Hepatocyte (in vitro differentiated cells): ENCODE measurements at regions not wholly inside any gene's neighbourhood (a gene's known extent, or its start where the extent isn't known, plus 50 kb on each side); places are given as distances from the start of the nearest gene placed in this dataset.

Experiments
- DNase-seq: peaks from one replicate; pipeline ENCODE4 v3.0.0-alpha.2; 2016; ENCODE audit warnings: low spot score
- H2AFZ ChIP-seq: fragments of 200-600 bp; sonication (generic); 2 replicates; pipeline ENCODE4 v1.6.0; 2016; ENCODE audit warnings: antibody characterized with exemption, mild to moderate bottlenecking
- H3K27ac ChIP-seq: fragments of 200-600 bp; sonication (generic); 2 replicates; pipeline ENCODE4 v1.5.1; 2016; ENCODE audit warnings: mild to moderate bottlenecking
- H3K27me3 ChIP-seq: fragments of 200-600 bp; sonication (generic); 2 replicates; pipeline ENCODE4 v1.6.1; 2016
- H3K36me3 ChIP-seq: fragments of 200-600 bp; sonication (generic); replicated peaks from 2 replicates; pipeline ENCODE4 v1.5.1; 2016; ENCODE audit warnings: low read depth; ENCODE audit not compliant: insufficient read depth
- H3K4me1 ChIP-seq: fragments of 200-600 bp; sonication (generic); 2 replicates; pipeline ENCODE4 v1.5.1; 2016; ENCODE audit warnings: mild to moderate bottlenecking, moderate library complexity; ENCODE audit not compliant: insufficient read depth
- H3K4me2 ChIP-seq: fragments of 200-600 bp; sonication (generic); 2 replicates; pipeline ENCODE4 v1.6.0; 2016
- H3K4me3 ChIP-seq: fragments of 200-600 bp; sonication (generic); 2 replicates; pipeline ENCODE4 v1.5.1; 2016; ENCODE audit warnings: mild to moderate bottlenecking
- H3K79me2 ChIP-seq: fragments of 200-600 bp; sonication (generic); 2 replicates; pipeline ENCODE4 v1.6.0; 2017; ENCODE audit warnings: mild to moderate bottlenecking
- H3K9me2 ChIP-seq: fragments of 200-600 bp; sonication (generic); replicated peaks from 2 replicates; pipeline ENCODE4 v1.6.0; 2017; ENCODE audit warnings: mild to moderate bottlenecking; ENCODE audit not compliant: insufficient read depth
- H3K9me3 ChIP-seq: fragments of 200-600 bp; sonication (generic); 2 replicates; pipeline ENCODE4 v1.5.1; 2016; ENCODE audit warnings: low read depth, mild to moderate bottlenecking
- H4K20me1 ChIP-seq: fragments of 200-600 bp; sonication (generic); 2 replicates; pipeline ENCODE4 v1.6.0; 2016; ENCODE audit warnings: mild to moderate bottlenecking; ENCODE audit not compliant: insufficient read depth, poor library complexity, severe bottlenecking
- CTCF ChIP-seq: fragments of 200-600 bp; sonication (generic); IDR thresholded peaks from 2 replicates; pipeline ENCODE4 v1.5.1; 2016; ENCODE audit warnings: antibody characterized with exemption, mild to moderate bottlenecking; ENCODE audit not compliant: poor library complexity
- EZH2 ChIP-seq: fragments of 200-600 bp; sonication (generic); IDR thresholded peaks from 2 replicates; pipeline ENCODE4 v1.6.1; 2016; ENCODE audit warnings: antibody characterized with exemption, mild to moderate bottlenecking, borderline replicate concordance
- EZH2phosphoT487 ChIP-seq: fragments of 200-600 bp; sonication (generic); IDR thresholded peaks from one replicate; pipeline ENCODE4 v1.6.1; 2018; ENCODE audit warnings: antibody characterized with exemption, mild to moderate bottlenecking, low read depth, moderate library complexity; ENCODE audit not compliant: unreplicated experiment, severe bottlenecking
- WGBS: methylation state at CpG from one replicate; pipeline ENCODE4 v1.1.6; 2016; ENCODE audit warnings: low lambda C conversion rate; ENCODE audit errors: missing lambda C conversion rate; 5-methylcytosine and 5-hydroxymethylcytosine counted together

GRCh38 chr12:68445824-68446223, 113.7 kb upstream of the MDM1 start:
- no peaks in the 10 kb centered on the region for H4K20me1 ChIP-seq
- H3K36me3 ChIP-seq, result no peaks in the 10 kb centered on the region
- H3K4me2 ChIP-seq, result no peak overlapping the region
- no peaks in the 10 kb centered on the region for H3K9me3 ChIP-seq
- WGBS, result 13% methylated on average over 1 of the region's 1 CpG
- H3K79me2 ChIP-seq, result no peaks in the 10 kb centered on the region
- peak overlapping the region; percentile 22 for H3K27ac ChIP-seq
- no peaks in the 10 kb centered on the region for H3K9me2 ChIP-seq
- no peak for DNase-seq
- no peaks in the 10 kb centered on the region for H3K27me3 ChIP-seq
- no peak for TF ChIP-seq CTCF
- TF ChIP-seq EZH2phosphoT487, result no peak
- no peak for TF ChIP-seq EZH2
- no peak overlapping the region for H3K4me3 ChIP-seq
- no peak overlapping the region for H2AFZ ChIP-seq
- H3K4me1 ChIP-seq, result peaks cover 17% of the 10 kb centered on the region

- Histone ChIP-seq H3K79me2 (no peaks in the 10 kb centered on the region), H4K20me1 (no peaks in the 10 kb centered on the region), H3K4me2 (peak overlapping the region; percentile 23), H3K9me3 (no peaks in the 10 kb centered on the region), H3K27ac (peak overlapping the region; percentile 22), H3K4me1 (peaks cover 17% of the 10 kb centered on the region), H3K36me3 (no peaks in the 10 kb centered on the region), H3K9me2 (no peaks in the 10 kb centered on the region), H3K27me3 (no peaks in the 10 kb centered on the region), H2AFZ (no peak overlapping the region), H3K4me3 (no peak overlapping the region)
- no peak for TF ChIP-seq EZH2
- no peak for TF ChIP-seq CTCF
- no peak for TF ChIP-seq EZH2phosphoT487
- no peak for DNase-seq
- WGBS, result 71% methylated on average over 1 of the region's 1 CpG
Observed at GRCh38 chr12:68446384-68446783, 114.2 kb upstream of the MDM1 start.

- no peaks in the 10 kb centered on the region for H4K20me1 ChIP-seq
- no peaks in the 10 kb centered on the region for H3K27me3 ChIP-seq
- H3K9me3 ChIP-seq, result no peaks in the 10 kb centered on the region
- peak overlapping the region; percentile 3 for H2AFZ ChIP-seq
- H3K4me2 ChIP-seq, result no peak overlapping the region
- no peaks in the 10 kb centered on the region for H3K36me3 ChIP-seq
- H3K79me2 ChIP-seq, result no peaks in the 10 kb centered on the region
- H3K4me3 ChIP-seq, result no peak overlapping the region
- peaks cover 17% of the 10 kb centered on the region for H3K4me1 ChIP-seq
- H3K9me2 ChIP-seq, result no peaks in the 10 kb centered on the region
- 31% methylated on average over 7 of the region's 7 CpGs for WGBS
- H3K27ac ChIP-seq, result peak overlapping the region; percentile 15
- no peak for DNase-seq
- TF ChIP-seq CTCF (no peak), EZH2 (no peak), EZH2phosphoT487 (no peak)
Observed at GRCh38 chr12:68446901-68447796, 115.0 kb upstream of the MDM1 start.
